ENCODE measurements at regions not wholly inside any gene's neighbourhood (a gene's known extent, or its start where the extent isn't known, plus 50 kb on each side); places are given as distances from the start of the nearest gene placed in this dataset.

DNA sequence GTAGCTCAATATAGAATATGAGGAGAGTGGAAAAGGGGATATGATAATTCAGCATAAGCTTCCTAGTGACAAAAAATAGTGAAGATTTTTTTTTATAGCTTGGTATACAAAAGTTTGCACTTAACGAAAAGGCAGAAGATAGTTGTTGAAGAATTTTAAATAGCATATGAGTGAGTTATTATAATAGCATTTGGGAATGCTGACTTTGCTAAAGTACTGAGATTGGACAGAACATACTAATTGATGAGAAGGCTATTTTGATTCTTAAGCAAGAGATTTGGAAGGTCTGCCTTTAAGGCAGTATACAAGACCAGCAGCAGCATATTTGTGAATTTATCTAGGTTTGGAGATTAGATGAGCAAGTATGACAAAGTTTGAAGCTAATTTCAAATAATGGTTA lies 600.9 kb upstream of the POT1 start:
- TF ChIP-seq, protein P1, sequence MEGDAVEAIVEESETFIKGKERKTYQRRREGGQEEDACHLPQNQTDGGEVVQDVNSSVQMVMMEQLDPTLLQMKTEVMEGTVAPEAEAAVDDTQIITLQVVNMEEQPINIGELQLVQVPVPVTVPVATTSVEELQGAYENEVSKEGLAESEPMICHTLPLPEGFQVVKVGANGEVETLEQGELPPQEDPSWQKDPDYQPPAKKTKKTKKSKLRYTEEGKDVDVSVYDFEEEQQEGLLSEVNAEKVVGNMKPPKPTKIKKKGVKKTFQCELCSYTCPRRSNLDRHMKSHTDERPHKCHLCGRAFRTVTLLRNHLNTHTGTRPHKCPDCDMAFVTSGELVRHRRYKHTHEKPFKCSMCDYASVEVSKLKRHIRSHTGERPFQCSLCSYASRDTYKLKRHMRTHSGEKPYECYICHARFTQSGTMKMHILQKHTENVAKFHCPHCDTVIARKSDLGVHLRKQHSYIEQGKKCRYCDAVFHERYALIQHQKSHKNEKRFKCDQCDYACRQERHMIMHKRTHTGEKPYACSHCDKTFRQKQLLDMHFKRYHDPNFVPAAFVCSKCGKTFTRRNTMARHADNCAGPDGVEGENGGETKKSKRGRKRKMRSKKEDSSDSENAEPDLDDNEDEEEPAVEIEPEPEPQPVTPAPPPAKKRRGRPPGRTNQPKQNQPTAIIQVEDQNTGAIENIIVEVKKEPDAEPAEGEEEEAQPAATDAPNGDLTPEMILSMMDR (IDR thresholded peaks at IDR 0.05; ENCODE audit: extremely low read depth, insufficient read depth, missing control alignments) = no peak
- DNase-seq (ENCODE audit: low spot score) = no peak
- in situ Hi-C loops (cut with MboI; ENCODE audit: low pct_unique_long_range_greater_than_20kb, low sequenced_read_pairs, unreplicated experiment) = no loop called here

DNA sequence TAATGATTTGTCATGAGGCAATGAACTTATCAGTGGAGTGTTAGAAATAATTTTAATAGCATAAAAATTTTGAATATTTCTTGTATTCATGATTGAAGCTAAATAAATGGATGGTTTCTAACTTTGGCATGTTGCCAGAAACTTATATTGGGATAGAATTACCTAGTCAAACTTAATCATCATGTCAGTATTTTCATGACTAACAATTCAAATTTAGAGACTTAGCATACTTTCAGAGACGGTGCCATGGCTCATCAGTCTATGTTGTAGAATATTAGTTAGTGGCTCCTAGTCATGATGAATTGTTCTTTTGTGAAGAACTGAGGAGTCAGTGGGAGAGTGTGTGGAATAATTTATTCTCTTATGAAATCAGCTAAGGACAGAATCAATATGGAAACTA lies 599.6 kb upstream of the POT1 start:
- in situ Hi-C loops (cut with MboI; ENCODE audit: low pct_unique_long_range_greater_than_20kb, low sequenced_read_pairs, unreplicated experiment) = no loop called here
- no peak for DNase-seq (ENCODE audit: low spot score)
- TF ChIP-seq, protein P1 (IDR thresholded peaks at IDR 0.05; ENCODE audit: extremely low read depth, insufficient read depth, missing control alignments) = no peak

DNA sequence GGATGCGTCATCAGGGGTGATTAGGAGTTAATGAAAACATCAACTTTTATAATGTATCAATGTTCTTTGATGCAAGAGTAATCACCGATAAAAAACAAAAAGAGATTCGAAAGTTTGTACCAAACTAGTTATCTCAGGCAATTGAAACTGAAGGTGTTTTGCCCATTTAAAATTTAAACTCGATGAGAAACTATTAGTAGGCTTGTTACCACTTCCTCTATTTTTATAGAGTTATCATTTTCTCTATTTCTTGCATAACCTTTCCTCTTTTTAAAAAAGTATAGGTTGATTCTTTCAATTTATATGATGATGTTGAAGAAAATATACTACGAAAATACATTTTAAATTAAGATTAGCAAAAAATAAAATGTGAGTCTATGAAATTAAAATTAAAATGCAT lies 597.3 kb upstream of the POT1 start:
- DNase-seq (ENCODE audit: low spot score) = no peak
- in situ Hi-C loops (cut with MboI; ENCODE audit: low pct_unique_long_range_greater_than_20kb, low sequenced_read_pairs, unreplicated experiment) = no loop called here
- TF ChIP-seq, protein P1 (IDR thresholded peaks at IDR 0.05; ENCODE audit: extremely low read depth, insufficient read depth, missing control alignments) = no peak

DNA sequence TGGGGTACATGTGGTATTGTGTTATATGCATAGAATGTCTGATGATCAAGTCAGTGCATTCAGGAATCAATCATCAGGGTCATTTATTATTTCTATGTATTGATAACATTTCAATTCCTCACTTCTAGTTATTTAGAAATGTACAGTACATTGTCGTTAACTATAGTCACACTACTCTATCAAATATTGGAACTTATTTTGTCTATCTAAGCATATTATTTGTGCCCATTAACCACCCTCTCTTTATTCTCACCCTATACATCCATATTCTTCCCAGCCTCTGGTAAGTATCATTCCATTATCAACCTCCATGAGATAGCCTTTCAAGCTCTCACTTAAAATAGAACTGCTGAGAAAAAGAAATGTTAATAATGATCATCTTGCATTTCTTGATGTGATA lies 596.5 kb upstream of the POT1 start:
- TF ChIP-seq, protein P1 (IDR thresholded peaks at IDR 0.05; ENCODE audit: extremely low read depth, insufficient read depth, missing control alignments) = no peak
- DNase-seq (ENCODE audit: low spot score) = no peak
- in situ Hi-C loops (cut with MboI; ENCODE audit: low pct_unique_long_range_greater_than_20kb, low sequenced_read_pairs, unreplicated experiment) = no loop called here

DNA sequence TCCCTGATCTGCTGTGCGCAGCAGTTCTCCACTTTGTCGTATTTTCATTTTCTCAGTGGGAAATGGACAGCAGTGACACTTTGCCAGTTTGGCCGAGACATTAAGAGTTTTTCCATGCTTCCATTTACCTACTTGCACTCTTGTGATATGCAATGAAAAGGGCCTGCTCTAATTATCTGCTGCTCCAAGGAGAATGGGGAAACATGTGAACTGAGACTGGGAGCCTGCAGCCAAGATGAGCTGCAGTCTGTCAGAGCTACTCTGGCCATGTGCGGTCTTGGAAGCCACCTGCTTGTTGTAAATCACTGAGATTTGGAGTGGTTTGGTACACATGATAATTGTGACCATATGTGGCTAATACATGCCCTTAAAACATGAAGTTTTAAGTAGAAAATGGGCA lies 586.6 kb upstream of the POT1 start:
- in situ Hi-C loops (cut with MboI; ENCODE audit: low pct_unique_long_range_greater_than_20kb, low sequenced_read_pairs, unreplicated experiment) = no loop called here
- TF ChIP-seq, protein P1 (IDR thresholded peaks at IDR 0.05; ENCODE audit: extremely low read depth, insufficient read depth, missing control alignments) = no peak
- no peak for DNase-seq (ENCODE audit: low spot score)

DNA sequence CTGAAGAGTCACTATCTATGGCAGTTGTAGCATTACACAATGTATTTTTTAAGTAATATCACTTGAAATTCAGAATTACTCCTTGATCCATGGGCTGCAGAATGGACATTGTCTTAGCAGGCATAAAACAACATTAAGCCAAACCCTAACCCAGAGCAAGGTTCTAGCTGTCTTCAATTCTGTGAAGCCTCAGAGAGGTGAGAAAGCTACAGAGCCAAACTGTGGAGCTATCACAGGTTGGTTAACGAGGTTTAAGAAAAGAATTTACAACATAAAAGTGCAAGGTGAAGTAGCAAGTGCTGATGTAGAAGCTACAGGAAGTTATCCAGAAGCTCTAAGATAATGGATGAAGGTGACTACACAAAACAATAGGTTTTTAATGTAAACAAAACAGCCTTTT lies 582.7 kb upstream of the POT1 start:
- TF ChIP-seq, protein P1 (IDR thresholded peaks at IDR 0.05; ENCODE audit: extremely low read depth, insufficient read depth, missing control alignments) = no peak
- DNase-seq (ENCODE audit: low spot score) = no peak
- in situ Hi-C loops (cut with MboI; ENCODE audit: low pct_unique_long_range_greater_than_20kb, low sequenced_read_pairs, unreplicated experiment) = no loop called here

DNA sequence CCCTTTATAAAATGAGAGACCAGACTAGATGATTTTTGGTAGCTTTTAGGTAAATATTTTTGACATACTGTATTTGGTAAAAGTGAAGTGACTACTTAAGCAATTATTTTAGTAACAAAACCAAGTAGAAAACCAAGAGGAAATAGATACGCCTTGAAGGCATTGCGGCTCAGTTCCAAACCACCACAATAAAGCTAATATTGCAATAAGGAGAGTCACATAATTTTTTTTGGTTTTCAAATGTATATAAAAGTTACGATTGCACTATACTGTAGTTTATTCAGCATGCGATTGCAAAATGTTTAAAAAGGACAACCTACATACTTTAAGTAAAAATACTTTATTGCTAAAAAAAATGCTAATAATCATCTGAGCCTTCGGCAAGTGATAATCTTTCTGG lies 581.7 kb upstream of the POT1 start:
- TF ChIP-seq, protein P1 (IDR thresholded peaks at IDR 0.05; ENCODE audit: extremely low read depth, insufficient read depth, missing control alignments) = no peak
- in situ Hi-C loops (cut with MboI; ENCODE audit: low pct_unique_long_range_greater_than_20kb, low sequenced_read_pairs, unreplicated experiment) = no loop called here
- DNase-seq (ENCODE audit: low spot score) = no peak
